Retina (tissue), 1 donor: ENCODE measurements at regions not wholly inside any gene's neighbourhood (a gene's known extent, or its start where the extent isn't known, plus 50 kb on each side); places are given as distances from the start of the nearest gene placed in this dataset.

Experiments used
- DNase-seq: peaks from one replicate; pipeline ENCODE4 v3.0.0-alpha.2; 2016

GRCh38 chr15:98425173-98425572 lies 223.2 kb upstream of the IGF1R start:
- no peak for DNase-seq

- DNase-seq, result no peak
Measured at GRCh38 chr15:98427321-98427720, 221.0 kb upstream of the IGF1R start.

- peak; percentile 95 for DNase-seq
Measured at GRCh38 chr15:98428253-98428989, 219.9 kb upstream of the IGF1R start.

GRCh38 chr15:98431171-98431570 lies 217.2 kb upstream of the IGF1R start:
- DNase-seq, result no peak

- no peak for DNase-seq
Measured at GRCh38 chr15:98433346-98433745, 215.0 kb upstream of the IGF1R start.

GRCh38 chr15:98433856-98434255 lies 214.5 kb upstream of the IGF1R start:
- no peak for DNase-seq

GRCh38 chr15:98437752-98438151 lies 210.6 kb upstream of the IGF1R start:
- no peak for DNase-seq

GRCh38 chr15:98438326-98438725 lies 210.0 kb upstream of the IGF1R start:
- no peak for DNase-seq

GRCh38 chr15:98438907-98439306 lies 209.4 kb upstream of the IGF1R start:
- DNase-seq, result no peak

GRCh38 chr15:98439523-98439942 lies 208.8 kb upstream of the IGF1R start:
- DNase-seq, result no peak

GRCh38 chr15:98440917-98441316 lies 207.4 kb upstream of the IGF1R start:
- no peak for DNase-seq

- DNase-seq, result no peak
Measured at GRCh38 chr15:98441599-98441998, 206.7 kb upstream of the IGF1R start.

- peak; percentile 68 for DNase-seq
Measured at GRCh38 chr15:98442379-98442833, 205.9 kb upstream of the IGF1R start.

- DNase-seq, result no peak
Measured at GRCh38 chr15:98442901-98443300, 205.4 kb upstream of the IGF1R start.

GRCh38 chr15:98443526-98443925 lies 204.8 kb upstream of the IGF1R start:
- DNase-seq, result peak; percentile 47

- peak; percentile 64 for DNase-seq
Measured at GRCh38 chr15:98444138-98444537, 204.2 kb upstream of the IGF1R start.

- no peak for DNase-seq
Measured at GRCh38 chr15:98445315-98445714, 203.0 kb upstream of the IGF1R start.

GRCh38 chr15:98446083-98446482 lies 202.3 kb upstream of the IGF1R start:
- no peak for DNase-seq

GRCh38 chr15:98447069-98447468 lies 201.3 kb upstream of the IGF1R start:
- no peak for DNase-seq

GRCh38 chr15:98451236-98451635 lies 197.1 kb upstream of the IGF1R start:
- no peak for DNase-seq

GRCh38 chr15:98452238-98452637 lies 196.1 kb upstream of the IGF1R start:
- DNase-seq, result no peak

- no peak for DNase-seq
Measured at GRCh38 chr15:98455904-98456303, 192.4 kb upstream of the IGF1R start.

- no peak for DNase-seq
Measured at GRCh38 chr15:98476559-98476958, 171.8 kb upstream of the IGF1R start.

GRCh38 chr15:98480844-98481243 lies 167.5 kb upstream of the IGF1R start:
- peak; percentile 46 for DNase-seq

- DNase-seq, result no peak
Measured at GRCh38 chr15:98483575-98484130, 164.7 kb upstream of the IGF1R start.
